ENCODE measurements at regions not wholly inside any gene's neighbourhood (a gene's known extent, or its start where the extent isn't known, plus 50 kb on each side); places are given as distances from the start of the nearest gene placed in this dataset.

- no peak for DNase-seq
Measured at GRCh38 chr20:59437601-59438031, 137.2 kb downstream of the EDN3 start.

GRCh38 chr20:59438201-59438600, 137.8 kb downstream of the EDN3 start:
- DNase-seq: no peak

DNA sequence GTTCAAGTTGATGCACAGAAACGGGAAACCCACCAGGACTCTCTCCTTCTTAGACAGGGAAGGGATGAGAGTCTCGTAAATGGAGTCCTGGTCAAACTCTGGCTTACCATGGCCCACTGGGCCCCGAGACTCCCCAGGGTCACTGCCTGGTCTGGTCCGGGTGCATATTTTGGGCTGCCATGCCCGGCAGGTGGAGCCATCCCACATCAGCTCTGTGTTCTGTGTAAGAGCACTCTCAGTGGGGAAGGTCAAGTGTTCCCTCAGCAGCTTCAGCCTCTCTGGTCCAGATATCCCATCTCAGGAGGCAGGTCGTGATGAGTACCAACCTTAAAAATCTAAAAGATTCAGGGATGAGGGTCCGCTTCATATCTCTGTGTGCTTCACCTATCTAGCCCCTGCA, 138.8 kb downstream of the EDN3 start:
- DNase-seq: no peak

GRCh38 chr20:59441306-59441705, 140.9 kb downstream of the EDN3 start:
- no peak for DNase-seq

GRCh38 chr20:59441860-59442810, 141.7 kb downstream of the EDN3 start:
- no peak for DNase-seq

GRCh38 chr20:59443550-59443949, 143.1 kb downstream of the EDN3 start:
- DNase-seq: no peak

DNA sequence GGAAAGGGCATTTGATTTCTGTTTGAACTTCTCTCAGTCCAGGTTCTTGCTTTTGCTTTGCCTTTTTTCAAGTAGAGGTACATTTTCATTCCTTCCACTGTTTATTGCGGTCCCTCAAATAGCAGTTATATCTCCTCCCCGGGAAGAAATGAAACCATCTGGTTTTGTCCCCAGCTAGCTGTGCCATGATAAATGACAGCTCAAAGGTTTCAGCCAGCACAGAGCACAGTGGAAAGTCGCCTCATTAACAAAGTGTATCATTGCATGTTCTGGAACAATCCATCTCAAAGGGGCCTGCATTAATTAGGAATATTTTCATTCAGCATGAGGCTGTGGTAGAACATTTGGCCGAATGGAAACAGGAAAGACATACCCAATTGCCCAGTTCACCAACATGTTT, 146.0 kb downstream of the EDN3 start:
- DNase-seq: no peak

DNA sequence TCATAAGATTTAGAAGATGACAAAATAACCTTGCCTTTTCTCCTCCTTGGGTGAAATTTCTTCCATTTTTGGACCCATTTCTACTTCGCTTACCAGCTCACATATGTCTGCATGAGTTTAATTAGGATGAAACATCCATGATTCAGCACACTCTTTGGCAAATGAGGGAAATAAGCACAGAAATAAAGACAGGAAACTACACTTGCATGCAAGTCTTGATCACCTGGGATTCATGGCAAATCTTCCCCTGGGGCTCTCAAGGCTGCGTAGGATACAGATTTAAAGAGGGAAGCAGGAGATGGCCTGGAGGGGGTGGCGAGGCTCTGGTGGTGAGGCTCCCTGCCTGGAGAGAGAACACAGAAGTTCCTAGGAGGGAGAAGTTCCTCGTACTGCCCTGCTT, 147.8 kb downstream of the EDN3 start:
- DNase-seq: no peak

DNA sequence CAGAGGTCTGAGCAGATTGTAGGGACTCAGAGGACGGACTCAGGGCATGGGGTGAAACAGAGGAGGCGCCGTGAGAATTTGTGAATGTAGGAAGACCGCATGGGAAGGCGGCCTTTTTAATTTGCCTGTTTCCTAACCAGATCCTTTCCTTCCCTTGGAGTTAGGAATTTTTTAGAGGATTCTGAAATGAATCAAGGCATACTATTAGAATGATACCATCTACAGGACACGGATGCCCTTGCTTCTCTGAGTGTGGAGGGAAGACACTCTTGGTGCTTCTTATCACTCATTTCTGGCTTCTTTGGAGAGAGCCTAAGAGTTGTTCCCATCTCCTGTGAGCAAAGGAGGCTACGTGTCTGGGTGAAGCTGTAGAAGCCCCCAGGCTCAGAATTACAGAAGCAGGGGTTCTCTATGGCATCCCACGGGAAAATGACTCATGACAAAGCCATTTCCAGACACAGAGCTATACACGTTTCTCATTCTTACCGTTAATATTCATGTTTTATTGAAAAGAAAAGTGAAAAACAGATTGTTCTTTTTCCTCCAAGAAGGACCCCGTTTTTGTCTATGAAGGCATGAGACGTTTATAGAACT, 148.5 kb downstream of the EDN3 start:
- DNase-seq: no peak

- DNase-seq: no peak
Measured at GRCh38 chr20:59451066-59451630, 150.7 kb downstream of the EDN3 start.

DNA sequence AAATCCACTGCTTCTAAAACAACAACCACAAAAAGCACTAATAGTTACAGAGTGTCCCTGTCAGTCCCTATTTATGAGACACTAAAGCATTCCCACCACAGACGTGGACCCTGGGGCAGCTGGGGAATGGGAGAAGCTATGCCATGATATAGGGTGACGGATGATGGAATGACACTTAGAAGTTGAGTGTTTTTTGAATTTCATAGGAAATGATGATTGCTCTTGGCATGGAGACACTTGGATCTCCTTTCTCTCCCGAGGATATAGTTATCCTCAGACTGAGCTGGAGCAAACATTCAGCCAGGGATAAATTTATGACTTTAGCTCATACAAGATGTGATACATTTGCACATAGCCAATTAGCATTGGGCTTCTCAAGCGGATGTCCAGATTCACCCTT, 151.2 kb downstream of the EDN3 start:
- DNase-seq: no peak

DNA sequence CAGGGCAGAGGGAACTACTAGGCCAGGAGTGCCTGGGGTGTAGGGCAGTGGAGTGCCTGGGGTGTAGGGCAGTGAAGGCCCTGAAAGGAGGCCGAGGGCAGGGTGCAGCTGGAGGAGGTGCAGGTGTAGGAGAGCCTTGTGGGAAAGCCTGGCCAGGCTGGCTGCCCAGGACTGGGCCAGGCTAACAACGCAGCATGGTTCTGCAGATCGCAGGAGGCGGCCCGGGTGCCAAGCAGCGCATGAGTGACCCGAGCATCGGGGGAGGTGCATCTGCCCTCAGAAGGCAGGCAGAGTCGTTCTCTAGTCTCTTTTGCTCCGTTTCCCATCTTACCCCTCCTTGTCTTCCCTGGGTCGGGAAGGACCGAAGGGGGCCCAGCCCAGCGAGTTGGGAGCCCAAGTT, 151.5 kb upstream of the PHACTR3 start:
- no peak for DNase-seq

GRCh38 chr20:59453759-59454560, 150.4 kb upstream of the PHACTR3 start:
- no peak for DNase-seq

- DNase-seq: peak; percentile 11
Measured at GRCh38 chr20:59455402-59456341, 148.7 kb upstream of the PHACTR3 start.

- no peak for DNase-seq
Measured at GRCh38 chr20:59456342-59457279, 147.7 kb upstream of the PHACTR3 start.

GRCh38 chr20:59458645-59459044, 145.7 kb upstream of the PHACTR3 start:
- DNase-seq: no peak

DNA sequence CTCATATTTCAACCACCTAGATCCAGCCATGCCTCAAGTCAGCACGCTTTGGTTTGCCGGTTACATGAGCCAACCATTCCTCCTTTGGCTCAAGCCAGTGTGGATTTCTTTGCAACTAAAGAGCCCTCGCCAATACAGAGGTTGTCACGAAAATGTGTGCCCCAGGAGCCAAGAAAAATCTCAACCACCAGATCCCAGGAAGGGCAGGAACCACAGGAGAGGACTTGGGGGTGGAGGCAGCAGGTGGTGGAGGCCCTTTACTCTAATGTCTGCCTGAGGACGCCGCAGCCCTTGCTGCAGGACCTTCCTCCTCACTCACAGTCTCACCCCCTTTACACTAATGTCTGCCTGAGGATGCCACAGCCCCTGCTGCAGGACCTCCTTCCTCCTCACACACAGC, 144.8 kb upstream of the PHACTR3 start:
- no peak for DNase-seq

GRCh38 chr20:59460352-59460751, 144.0 kb upstream of the PHACTR3 start:
- DNase-seq: no peak

DNA sequence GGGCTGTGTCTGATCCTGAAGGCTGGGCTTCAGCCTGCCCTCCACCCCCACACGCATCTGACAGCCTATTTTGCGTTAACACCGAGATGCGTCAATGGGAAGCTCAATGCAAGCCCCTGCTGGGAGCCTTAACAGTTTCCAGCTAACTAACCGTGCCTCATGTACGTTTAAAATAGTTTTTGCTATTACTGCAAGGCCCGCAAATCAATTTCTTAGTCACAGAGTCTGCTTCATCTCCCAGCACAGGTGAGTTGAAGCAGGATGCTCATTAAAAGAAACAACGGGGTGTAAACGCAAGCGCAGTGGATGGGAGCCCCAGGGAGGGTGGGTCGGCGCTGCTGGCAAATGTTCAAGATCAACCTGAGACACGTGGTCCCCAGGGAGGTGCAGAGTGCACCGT, 142.8 kb upstream of the PHACTR3 start:
- no peak for DNase-seq

GRCh38 chr20:59462249-59462648, 142.1 kb upstream of the PHACTR3 start:
- DNase-seq: no peak

DNA sequence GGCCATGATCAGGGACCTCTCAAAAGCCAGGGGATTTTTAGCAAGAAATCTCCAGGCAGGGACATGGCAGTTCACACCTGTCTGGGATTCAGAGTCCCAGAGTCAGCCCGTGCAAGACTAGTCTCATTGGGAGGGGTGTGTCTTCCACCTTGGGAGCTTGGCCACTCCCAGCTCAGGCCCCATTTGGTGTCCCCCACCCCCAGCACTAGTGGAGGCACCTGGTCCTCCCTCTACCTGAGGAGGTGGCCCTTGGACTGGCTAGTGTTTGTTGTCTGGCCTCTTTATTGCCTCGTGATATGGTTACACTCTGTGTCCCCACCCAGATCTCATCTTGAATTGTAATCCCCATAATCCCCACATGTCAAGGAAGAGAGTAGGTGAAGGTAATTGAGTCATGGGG, 140.8 kb upstream of the PHACTR3 start:
- no peak for DNase-seq

All from CD4-positive, alpha-beta T cell treated with Interleukin-4 for 4 hours (primary cell).